GM23248 (cell line): ENCODE measurements at regions not wholly inside any gene's neighbourhood (a gene's known extent, or its start where the extent isn't known, plus 50 kb on each side); places are given as distances from the start of the nearest gene placed in this dataset.

Source experiments
- EZH2 ChIP-seq: fragments of 200-600 bp; sonication (generic); IDR thresholded peaks from 2 replicates; pipeline ENCODE4 v1.6.1; 2018; ENCODE audit warnings: antibody characterized with exemption, mild to moderate bottlenecking; ENCODE audit not compliant: insufficient read depth, poor library complexity, severe bottlenecking
- EZH2phosphoT487 ChIP-seq: fragments of 200-600 bp; sonication (generic); IDR thresholded peaks from 2 replicates; pipeline ENCODE4 v1.6.1; 2018; ENCODE audit warnings: antibody characterized with exemption, moderate library complexity, mild to moderate bottlenecking, low read depth; ENCODE audit not compliant: insufficient read depth

- TF ChIP-seq EZH2, result no peak
- TF ChIP-seq EZH2phosphoT487, result no peak
These were observed 75.2 kb upstream of the RMDN2 start for GRCh38 chr2:37849911-37850310.
